Stimulated activated naive CD8-positive, alpha-beta T cell treated with anti-CD3 and anti-CD28 coated beads, Interleukin-15, Interleukin-2, amounts not matched to agents 100 ng/mL and 50 ng/mL, for 24 hours (primary cell): ENCODE measurements at regions not wholly inside any gene's neighbourhood (a gene's known extent, or its start where the extent isn't known, plus 50 kb on each side); places are given as distances from the start of the nearest gene placed in this dataset.

Experiments
- H3K27ac Mint-ChIP-seq: one replicate; pipeline ENCODE4 v1.8.0; 2021; ENCODE audit warnings: mild to moderate bottlenecking, mixed read lengths
- H3K27me3 Mint-ChIP-seq: one replicate; pipeline ENCODE4 v1.8.0; 2021; ENCODE audit warnings: mixed read lengths
- H3K36me3 Mint-ChIP-seq: one replicate; pipeline ENCODE4 v1.8.0; 2021; ENCODE audit warnings: low read depth, mixed read lengths
- H3K4me1 Mint-ChIP-seq: one replicate; pipeline ENCODE4 v1.8.0; 2021; ENCODE audit warnings: low read depth, mixed read lengths
- H3K4me3 Mint-ChIP-seq: one replicate; pipeline ENCODE4 v1.8.0; 2021; ENCODE audit warnings: mild to moderate bottlenecking, mixed read lengths
- H3K9me3 Mint-ChIP-seq: one replicate; pipeline ENCODE4 v1.8.0; 2021; ENCODE audit warnings: mixed read lengths

DNA sequence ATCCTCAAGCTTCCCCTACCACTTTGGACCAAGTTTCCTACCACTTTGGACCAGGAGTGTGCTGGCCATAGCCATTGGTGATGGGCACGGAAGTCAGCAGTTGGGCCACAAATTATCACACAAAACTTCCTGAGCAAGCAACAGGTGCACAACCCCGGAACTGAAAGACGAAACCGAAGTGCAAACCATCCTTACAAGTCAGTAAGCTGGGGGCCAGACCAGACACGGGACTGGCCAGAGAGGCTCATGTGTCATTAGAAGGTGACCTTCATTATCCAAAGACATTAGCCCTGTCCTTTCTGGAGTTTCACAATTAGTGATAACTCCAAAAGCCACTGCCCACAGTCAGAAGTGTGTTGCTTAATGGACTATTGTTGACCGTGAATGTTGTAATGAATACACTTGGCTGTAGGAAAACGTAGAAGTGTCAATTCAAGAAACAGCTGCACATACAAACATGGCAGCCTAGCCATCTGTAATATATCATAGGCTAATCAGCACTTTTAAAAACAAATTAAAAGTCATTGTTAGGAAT is 244.1 kb upstream of the IRS2 start:
- H3K4me3 Mint-ChIP-seq, result no peak overlapping the region
- no peak overlapping the region for H3K27ac Mint-ChIP-seq
- H3K9me3 Mint-ChIP-seq, result no peaks in the 10 kb centered on the region
- H3K36me3 Mint-ChIP-seq, result no peaks in the 10 kb centered on the region
- H3K27me3 Mint-ChIP-seq, result no peaks in the 10 kb centered on the region
- H3K4me1 Mint-ChIP-seq, result no peaks in the 10 kb centered on the region

DNA sequence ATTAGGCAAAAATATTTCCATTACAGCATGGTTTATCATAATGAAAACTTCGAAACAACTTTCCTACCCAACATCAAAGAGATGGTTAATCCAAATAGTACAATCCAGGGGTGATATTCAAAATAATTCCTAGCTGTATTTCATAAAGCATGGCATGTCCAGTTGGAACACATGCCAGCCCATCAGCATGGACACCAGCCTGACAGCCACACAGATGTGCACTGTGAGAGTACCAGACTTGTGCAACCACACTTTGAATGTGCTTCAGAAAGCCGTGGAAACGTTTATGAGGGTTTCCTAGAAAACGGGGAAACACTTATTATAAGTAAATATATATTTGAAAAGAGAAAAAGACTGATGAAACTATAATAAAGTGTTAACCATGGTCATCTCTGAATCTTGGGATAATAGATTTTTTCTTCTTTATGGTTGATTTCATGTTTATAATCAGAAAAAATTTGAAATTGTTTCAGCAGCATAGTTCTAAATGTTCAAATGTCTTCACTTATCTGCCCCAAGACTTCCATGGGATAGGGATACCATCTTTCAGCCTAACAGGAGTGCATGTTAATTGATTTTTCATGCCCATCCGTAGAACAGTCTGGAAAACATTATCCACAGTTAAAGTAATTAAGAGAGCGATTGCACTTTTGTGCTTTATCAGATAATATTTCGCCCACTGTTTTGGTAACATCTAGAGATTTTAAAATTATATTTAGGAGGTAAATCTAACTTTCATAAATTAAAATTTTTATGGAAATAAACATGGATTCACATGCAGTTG is 242.6 kb upstream of the IRS2 start:
- Mint-ChIP-seq H3K27ac (no peak overlapping the region), H3K9me3 (no peaks in the 10 kb centered on the region), H3K4me1 (peaks cover 4% of the 10 kb centered on the region), H3K4me3 (no peak overlapping the region), H3K36me3 (no peaks in the 10 kb centered on the region), H3K27me3 (no peaks in the 10 kb centered on the region)

DNA sequence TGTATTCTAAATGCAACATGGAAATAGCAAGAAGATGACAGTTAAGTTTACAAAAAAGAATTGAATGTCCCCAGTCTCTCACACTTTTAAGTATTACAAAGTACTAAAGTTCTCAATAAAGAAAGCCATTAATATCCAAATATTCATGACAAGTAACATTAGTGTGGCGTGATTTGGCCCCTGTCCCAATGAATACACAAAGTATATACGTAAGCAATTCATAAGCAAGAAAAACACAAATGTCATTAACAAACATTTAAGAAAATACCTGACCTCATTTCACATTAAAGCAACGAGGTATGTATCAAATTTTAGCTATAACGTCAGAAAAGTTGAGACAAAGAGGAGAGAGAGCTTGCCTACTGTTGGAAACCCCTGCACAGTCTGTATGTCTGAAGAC is 241.9 kb upstream of the IRS2 start:
- H3K36me3 Mint-ChIP-seq, result no peaks in the 10 kb centered on the region
- no peaks in the 10 kb centered on the region for H3K27me3 Mint-ChIP-seq
- H3K27ac Mint-ChIP-seq, result no peak overlapping the region
- H3K9me3 Mint-ChIP-seq, result no peaks in the 10 kb centered on the region
- peaks cover 4% of the 10 kb centered on the region for H3K4me1 Mint-ChIP-seq
- H3K4me3 Mint-ChIP-seq, result no peak overlapping the region

DNA sequence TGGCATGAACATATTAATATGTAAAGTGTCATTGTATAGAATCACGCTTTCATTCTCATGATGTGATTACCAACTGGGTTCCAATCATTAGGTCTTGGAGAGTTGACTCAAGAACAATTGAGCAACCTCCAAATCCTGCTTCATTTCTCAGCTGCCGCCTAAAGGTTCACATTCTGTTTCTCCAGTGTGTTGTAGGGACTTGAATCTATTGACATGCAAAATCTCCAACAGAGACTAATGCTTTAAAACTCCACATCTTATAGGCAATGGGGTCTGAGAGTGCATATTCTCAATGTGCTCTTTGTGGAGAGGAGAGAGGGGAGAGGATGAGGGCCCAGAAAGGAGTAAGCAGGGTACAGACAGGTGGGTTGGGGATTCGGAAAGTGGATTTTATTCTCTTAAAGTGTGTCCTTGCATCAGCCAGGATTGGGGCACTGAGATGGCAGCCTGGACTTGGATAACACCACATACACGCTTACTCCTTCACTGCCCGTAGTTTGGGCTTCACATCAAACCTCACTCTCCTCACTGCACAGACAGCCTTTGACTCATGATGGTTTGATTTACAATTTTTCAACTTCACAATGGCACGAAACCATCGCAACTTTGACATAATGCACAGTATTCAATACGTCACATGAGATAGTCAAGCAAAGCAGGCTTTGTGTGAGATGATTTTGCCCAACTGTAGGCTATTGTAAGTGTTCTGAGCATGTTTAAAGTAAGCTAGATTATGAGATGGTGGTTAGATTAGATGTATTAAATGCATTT is 241.3 kb upstream of the IRS2 start:
- Mint-ChIP-seq H3K27me3 (no peaks in the 10 kb centered on the region), H3K27ac (no peak overlapping the region), H3K36me3 (no peaks in the 10 kb centered on the region), H3K4me1 (peaks cover 4% of the 10 kb centered on the region), H3K9me3 (no peaks in the 10 kb centered on the region), H3K4me3 (no peak overlapping the region)

DNA sequence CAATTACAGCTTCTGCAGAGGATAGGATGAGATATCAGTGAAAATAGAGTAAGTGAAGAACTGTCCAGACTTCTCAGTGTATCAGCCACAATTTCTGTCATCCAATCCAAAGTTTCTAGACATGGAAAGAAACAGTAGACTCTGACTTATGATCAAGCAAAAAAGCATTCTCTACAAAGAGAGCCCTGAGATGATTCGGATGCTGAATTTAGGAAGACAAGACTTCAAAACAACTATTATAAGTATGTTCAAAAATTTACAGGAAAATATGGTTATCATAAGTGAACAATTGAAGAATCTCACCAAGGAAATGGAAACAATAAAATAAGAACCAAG is 238.2 kb upstream of the IRS2 start:
- no peak overlapping the region for H3K27ac Mint-ChIP-seq
- no peaks in the 10 kb centered on the region for H3K27me3 Mint-ChIP-seq
- peaks cover 4% of the 10 kb centered on the region for H3K4me1 Mint-ChIP-seq
- H3K4me3 Mint-ChIP-seq, result no peak overlapping the region
- H3K36me3 Mint-ChIP-seq, result no peaks in the 10 kb centered on the region
- no peaks in the 10 kb centered on the region for H3K9me3 Mint-ChIP-seq

DNA sequence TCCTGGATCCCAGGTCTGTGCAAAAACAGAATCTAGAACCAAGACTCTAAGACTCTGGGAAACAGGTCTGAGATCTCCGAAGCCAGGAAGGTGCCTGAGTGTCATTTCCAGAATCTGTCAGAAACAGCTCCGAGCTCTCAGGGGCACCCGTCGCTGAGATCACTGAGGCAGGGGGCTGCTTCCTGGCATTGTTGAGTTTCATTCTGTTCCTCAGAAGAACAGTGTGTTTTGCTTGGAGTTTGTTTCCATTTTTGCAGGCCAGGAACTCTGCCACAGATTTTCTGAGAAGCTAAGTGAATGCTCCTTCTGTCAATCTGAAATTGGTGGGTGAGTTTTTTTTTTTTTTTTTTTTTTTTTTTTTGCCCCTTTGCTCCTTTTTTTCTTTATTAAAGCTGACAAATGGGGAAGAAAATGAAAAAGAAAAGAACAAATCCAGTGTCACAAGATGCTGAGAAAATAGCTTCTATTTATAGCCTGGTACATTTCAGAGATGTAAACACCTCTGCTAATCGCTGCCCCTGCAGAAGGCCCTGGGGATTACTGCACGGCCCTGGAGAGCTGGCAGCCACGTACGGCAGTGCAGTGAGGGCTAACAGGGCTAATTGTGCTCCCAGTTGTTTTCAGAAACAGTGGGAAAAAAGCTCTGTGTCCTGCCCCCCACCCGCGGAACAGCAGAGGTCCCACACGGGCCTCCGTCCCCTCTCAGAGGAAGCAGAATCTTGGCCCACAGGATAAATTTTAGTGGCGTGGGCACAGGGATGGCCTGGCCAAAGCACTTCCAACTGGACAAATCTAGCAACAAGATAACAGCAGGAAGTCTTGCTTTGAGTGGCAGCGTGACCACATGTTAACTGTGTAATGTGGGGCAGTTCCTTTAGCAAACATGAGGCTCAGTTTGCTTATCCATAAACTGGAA is 237.6 kb upstream of the IRS2 start:
- Mint-ChIP-seq H3K4me3 (no peak overlapping the region), H3K36me3 (no peaks in the 10 kb centered on the region), H3K4me1 (peaks cover 4% of the 10 kb centered on the region), H3K27ac (no peak overlapping the region), H3K27me3 (no peaks in the 10 kb centered on the region), H3K9me3 (no peaks in the 10 kb centered on the region)

DNA sequence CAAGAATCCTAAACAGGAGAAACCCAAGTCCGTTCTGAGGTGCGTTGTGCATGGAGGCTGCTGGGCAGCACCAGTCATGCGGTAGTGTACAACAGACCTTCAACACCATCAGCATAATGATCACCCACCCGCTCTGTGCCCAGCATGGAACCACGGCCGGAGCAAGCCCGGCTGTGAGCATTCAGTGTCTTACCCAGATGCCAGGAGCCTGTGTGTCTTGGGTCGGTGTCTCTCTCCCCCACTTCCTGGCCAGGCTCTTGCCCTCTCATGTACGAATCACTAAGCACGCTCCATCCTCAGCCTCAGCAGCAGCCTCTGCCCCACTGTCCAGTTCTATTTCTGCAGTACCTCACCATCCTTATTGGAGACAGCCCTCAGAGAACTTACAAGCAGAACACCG is 231.6 kb upstream of the IRS2 start:
- Mint-ChIP-seq H3K4me3 (no peak overlapping the region), H3K36me3 (no peaks in the 10 kb centered on the region), H3K4me1 (no peaks in the 10 kb centered on the region), H3K9me3 (no peaks in the 10 kb centered on the region), H3K27me3 (no peaks in the 10 kb centered on the region), H3K27ac (no peak overlapping the region)

DNA sequence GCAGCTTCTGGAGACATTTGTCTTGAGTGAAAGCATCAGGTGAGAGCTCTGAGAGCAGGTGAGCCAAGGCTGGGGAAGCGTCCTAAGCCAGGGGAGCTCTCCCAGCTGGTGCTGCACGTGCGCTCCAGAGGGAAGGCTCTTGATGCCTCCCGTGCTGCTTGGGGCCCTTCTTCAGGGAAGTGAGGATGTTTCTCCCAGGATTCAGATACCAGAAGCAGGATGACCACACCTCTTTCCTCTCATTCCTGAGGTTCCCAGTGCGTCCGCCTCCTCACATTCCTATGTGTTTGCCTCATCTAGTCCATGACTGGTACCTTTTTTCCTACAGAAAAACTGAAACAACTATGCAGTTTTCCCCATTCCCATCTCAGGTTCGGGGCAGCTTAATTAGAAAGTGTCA is 231.0 kb upstream of the IRS2 start:
- Mint-ChIP-seq H3K9me3 (no peaks in the 10 kb centered on the region), H3K4me3 (no peak overlapping the region), H3K4me1 (no peaks in the 10 kb centered on the region), H3K36me3 (no peaks in the 10 kb centered on the region), H3K27me3 (no peaks in the 10 kb centered on the region), H3K27ac (no peak overlapping the region)

DNA sequence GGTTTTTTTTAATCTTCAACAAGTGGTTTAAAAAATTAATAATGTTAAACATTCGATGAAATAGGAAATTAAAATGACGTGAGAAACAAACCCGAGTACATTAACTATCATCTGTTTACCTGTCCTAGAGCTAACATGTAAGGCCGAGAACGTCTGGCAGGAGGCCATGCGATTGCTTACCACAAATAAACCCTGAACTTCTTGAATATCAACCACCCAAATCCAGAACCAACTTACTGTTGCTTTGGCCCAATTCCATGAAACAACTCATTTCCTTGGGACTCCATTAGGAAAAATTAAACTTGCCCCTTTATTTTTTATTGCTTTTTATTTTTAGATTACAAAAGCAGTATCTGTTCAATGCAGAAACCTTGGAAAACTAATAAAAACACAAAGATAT is 228.9 kb upstream of the IRS2 start:
- H3K36me3 Mint-ChIP-seq, result no peaks in the 10 kb centered on the region
- no peaks in the 10 kb centered on the region for H3K9me3 Mint-ChIP-seq
- H3K4me3 Mint-ChIP-seq, result no peak overlapping the region
- H3K27me3 Mint-ChIP-seq, result no peaks in the 10 kb centered on the region
- no peak overlapping the region for H3K27ac Mint-ChIP-seq
- no peaks in the 10 kb centered on the region for H3K4me1 Mint-ChIP-seq

DNA sequence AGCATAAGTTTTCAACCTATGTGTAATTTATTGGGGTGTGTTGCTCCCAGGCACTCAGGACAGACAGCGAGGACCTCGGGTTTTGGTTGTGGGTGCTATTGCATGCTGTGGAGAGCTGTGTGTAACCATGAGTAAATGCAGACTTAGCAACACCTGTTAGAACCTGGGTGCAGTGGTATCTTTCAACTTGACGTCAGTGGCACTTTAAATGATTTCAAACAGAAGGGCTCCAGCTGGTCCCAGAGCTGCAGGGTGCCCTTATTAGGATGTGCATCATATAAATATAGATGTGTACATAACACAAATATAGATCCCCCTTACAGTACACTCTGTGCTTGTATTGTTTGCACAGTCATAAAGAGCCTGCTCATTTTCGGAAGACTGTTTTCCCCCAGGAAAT is 228.3 kb upstream of the IRS2 start:
- H3K4me3 Mint-ChIP-seq, result no peak overlapping the region
- no peaks in the 10 kb centered on the region for H3K27me3 Mint-ChIP-seq
- H3K36me3 Mint-ChIP-seq, result no peaks in the 10 kb centered on the region
- no peaks in the 10 kb centered on the region for H3K9me3 Mint-ChIP-seq
- H3K4me1 Mint-ChIP-seq, result no peaks in the 10 kb centered on the region
- H3K27ac Mint-ChIP-seq, result no peak overlapping the region

DNA sequence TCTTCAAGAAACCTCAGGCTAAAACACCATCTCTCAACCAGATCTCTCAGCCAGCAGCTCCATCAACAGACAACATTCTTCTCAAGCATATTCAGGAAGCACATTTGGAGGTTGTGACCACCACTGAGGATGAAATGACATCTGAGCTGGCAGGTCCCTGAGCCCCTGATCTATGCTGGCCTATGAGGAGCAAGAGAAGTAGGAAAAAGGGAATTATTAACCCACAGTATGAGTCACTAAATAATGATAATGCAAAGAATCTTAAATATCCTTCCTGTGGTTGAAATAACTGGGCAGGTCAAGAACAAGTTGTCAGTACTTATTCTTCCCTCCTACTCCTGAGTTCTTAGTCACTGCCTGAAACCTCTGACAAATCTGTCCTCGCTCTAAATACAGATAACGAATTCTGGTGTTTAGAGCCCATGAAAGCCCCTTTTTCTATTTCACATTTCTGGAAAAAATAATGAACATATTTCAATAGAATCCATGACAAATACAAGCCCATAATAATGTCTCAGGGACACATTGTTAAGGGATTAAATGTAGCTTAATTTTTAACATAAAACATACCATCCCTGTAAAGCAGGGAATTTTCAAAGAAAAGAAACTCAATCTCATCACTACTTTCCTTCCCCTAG is 225.8 kb upstream of the IRS2 start:
- Mint-ChIP-seq H3K9me3 (no peaks in the 10 kb centered on the region), H3K27ac (no peak overlapping the region), H3K27me3 (no peaks in the 10 kb centered on the region), H3K4me3 (no peak overlapping the region), H3K36me3 (no peaks in the 10 kb centered on the region), H3K4me1 (no peaks in the 10 kb centered on the region)

DNA sequence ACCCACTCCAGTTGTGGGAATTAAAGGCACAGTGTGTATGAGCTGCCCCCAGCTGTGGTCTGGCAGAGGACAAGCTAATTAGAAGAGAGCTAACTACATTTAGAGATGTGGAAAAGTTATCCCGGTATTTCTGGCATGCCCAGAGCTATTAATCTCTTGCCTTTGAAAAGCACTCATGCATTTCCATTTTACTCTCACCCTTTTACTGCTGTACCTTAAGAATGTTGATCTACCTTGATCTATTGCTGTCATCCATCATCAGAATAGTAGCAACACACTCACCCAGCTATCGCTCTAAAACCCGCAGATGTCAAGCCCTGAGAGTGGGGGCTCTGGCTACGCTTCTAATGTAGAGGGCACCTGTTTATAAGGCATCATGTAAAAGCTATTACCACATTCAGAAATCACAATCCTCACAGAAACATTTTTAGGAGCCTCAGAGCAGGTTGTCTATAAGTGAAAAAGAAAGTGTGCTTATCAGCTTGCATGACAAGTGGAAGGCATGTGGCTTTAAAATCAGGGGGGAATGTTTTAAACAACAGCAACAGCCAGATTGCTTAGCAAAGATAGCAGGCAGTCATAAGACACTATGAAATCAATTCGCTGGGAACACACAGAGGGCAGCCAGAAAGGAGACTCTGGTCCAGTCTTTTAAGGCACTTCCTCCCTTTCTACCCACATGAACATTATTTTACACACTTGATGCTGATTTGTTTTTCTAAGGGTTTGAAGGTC is 224.2 kb upstream of the IRS2 start:
- H3K4me3 Mint-ChIP-seq, result no peak overlapping the region
- no peak overlapping the region for H3K27ac Mint-ChIP-seq
- no peaks in the 10 kb centered on the region for H3K4me1 Mint-ChIP-seq
- no peaks in the 10 kb centered on the region for H3K36me3 Mint-ChIP-seq
- no peaks in the 10 kb centered on the region for H3K9me3 Mint-ChIP-seq
- H3K27me3 Mint-ChIP-seq, result no peaks in the 10 kb centered on the region

DNA sequence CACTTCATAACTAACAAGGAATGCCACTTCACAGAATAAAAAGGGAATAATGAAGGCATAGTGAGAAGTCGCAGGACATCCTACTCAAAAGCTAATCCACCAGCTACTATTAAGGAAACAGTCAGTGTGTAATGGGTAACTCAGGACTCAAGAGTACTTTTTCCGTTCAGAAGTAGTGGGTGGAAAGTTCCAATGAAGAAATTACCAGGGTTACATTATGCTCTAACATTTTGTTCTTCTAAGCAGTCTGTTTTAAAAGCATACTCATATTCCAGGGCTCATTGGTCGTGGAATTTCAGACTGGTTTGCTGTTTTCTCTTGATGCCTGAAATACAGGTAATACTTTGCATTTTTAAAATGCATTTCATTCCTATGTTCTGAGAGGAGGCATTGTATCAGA is 222.4 kb upstream of the IRS2 start:
- H3K4me3 Mint-ChIP-seq, result no peak overlapping the region
- no peaks in the 10 kb centered on the region for H3K36me3 Mint-ChIP-seq
- H3K27me3 Mint-ChIP-seq, result no peaks in the 10 kb centered on the region
- H3K27ac Mint-ChIP-seq, result no peak overlapping the region
- no peaks in the 10 kb centered on the region for H3K9me3 Mint-ChIP-seq
- no peaks in the 10 kb centered on the region for H3K4me1 Mint-ChIP-seq

DNA sequence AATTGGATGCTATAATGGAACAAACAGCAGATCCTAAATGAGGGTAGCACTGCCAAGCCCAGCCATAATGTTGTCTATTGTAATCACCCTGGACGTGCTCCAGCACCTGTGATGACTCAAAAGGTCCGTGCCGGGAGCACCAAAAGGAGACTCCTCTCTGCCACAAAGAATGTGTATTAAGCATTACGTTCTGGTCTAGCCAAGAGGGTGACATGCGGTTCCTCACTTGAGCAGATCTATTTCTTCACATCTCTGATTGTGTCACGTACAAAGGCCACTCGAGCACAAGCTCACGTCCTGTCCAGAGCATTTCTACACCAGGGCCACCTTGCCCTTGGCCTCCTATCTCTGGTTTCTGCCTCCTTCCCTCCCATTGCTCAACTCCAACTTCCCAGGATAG is 219.9 kb upstream of the IRS2 start:
- H3K36me3 Mint-ChIP-seq, result no peaks in the 10 kb centered on the region
- H3K27me3 Mint-ChIP-seq, result peaks cover 4% of the 10 kb centered on the region
- H3K4me1 Mint-ChIP-seq, result no peaks in the 10 kb centered on the region
- H3K27ac Mint-ChIP-seq, result no peak overlapping the region
- no peak overlapping the region for H3K4me3 Mint-ChIP-seq
- H3K9me3 Mint-ChIP-seq, result no peaks in the 10 kb centered on the region
